ENCODE measurements at regions not wholly inside any gene's neighbourhood (a gene's known extent, or its start where the extent isn't known, plus 50 kb on each side); places are given as distances from the start of the nearest gene placed in this dataset.

DNA sequence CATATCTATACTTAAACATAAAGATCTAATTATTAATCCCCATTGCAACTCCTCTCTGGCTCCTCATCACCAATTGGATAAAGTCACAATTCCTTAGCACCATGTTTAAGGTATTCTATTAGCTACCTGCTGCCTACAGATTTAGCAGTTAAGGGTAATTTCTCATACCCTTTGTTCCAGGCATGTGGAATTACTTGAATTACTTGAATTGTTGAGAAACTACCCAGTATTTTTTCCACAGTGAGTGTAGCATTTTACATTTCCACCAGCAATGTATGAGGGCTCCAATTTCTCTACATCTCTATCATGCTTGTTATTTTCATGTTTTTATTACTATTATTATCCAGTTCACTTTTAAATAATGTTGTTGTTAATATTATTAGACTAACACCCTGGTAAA lies 86.4 kb downstream of the P2RY1 start:
- TF ChIP-seq, protein P1, sequence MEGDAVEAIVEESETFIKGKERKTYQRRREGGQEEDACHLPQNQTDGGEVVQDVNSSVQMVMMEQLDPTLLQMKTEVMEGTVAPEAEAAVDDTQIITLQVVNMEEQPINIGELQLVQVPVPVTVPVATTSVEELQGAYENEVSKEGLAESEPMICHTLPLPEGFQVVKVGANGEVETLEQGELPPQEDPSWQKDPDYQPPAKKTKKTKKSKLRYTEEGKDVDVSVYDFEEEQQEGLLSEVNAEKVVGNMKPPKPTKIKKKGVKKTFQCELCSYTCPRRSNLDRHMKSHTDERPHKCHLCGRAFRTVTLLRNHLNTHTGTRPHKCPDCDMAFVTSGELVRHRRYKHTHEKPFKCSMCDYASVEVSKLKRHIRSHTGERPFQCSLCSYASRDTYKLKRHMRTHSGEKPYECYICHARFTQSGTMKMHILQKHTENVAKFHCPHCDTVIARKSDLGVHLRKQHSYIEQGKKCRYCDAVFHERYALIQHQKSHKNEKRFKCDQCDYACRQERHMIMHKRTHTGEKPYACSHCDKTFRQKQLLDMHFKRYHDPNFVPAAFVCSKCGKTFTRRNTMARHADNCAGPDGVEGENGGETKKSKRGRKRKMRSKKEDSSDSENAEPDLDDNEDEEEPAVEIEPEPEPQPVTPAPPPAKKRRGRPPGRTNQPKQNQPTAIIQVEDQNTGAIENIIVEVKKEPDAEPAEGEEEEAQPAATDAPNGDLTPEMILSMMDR (IDR thresholded peaks at IDR 0.05; ENCODE audit: insufficient read depth, low read length, poor library complexity, severe bottlenecking) = no peak
- no peaks in the 10 kb centered on the region for H3K27me3 ChIP-seq (ENCODE audit: control insufficient read depth, insufficient read depth, low read length)
- H3K4me3 ChIP-seq (ENCODE audit: low read depth, low read length) = no peak overlapping the region
- DNase-seq (ENCODE audit: low read depth) = no peak
- H3K36me3 ChIP-seq (ENCODE audit: control insufficient read depth, insufficient read depth, low read length) = no peaks in the 10 kb centered on the region

DNA sequence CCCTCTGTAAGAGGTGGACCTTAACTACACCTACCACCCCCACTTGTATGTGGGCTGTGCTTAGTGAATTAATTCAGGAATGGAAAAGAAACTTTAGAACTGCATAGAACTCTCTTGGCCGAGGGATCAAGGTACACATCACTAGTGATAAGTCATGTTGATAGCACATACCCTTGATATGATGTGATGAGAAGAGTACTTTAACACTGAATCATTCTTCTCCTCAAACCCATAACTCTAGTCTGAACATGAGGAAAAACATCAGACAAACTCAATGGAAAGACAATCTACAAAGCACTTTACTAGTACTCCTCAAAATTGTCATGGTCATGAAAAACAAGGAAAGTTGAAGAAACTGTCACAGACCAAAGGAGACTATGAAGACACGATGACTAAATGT lies 87.6 kb downstream of the P2RY1 start:
- Histone ChIP-seq H3K4me3 (ENCODE audit: low read depth, low read length) (no peak overlapping the region), H3K27me3 (ENCODE audit: control insufficient read depth, insufficient read depth, low read length) (no peaks in the 10 kb centered on the region), H3K36me3 (ENCODE audit: control insufficient read depth, insufficient read depth, low read length) (no peaks in the 10 kb centered on the region)
- TF ChIP-seq, protein P1 (IDR thresholded peaks at IDR 0.05; ENCODE audit: insufficient read depth, low read length, poor library complexity, severe bottlenecking) = no peak
- no peak for DNase-seq (ENCODE audit: low read depth)

DNA sequence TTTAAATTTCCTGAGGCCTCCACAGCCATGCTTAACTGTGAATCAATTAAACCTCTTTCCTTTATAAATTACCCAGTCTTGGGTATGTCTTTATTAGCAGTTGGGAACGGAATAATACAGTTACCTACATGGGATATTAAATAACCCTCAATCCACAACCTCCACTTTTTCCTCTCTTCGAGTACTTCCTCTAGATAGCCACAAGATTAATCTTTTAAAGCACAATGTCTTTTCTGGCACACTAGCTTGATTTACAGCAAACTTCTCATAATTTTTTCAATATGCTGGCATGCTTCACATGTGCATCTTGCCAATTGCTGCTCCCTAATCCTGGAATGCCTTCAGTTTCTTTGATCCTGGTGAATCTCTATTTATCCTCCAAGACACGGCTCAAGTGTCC lies 92.2 kb downstream of the P2RY1 start:
- no peak for DNase-seq (ENCODE audit: low read depth)
- Histone ChIP-seq H3K27me3 (ENCODE audit: control insufficient read depth, insufficient read depth, low read length) (no peaks in the 10 kb centered on the region), H3K36me3 (ENCODE audit: control insufficient read depth, insufficient read depth, low read length) (no peaks in the 10 kb centered on the region), H3K4me3 (ENCODE audit: low read depth, low read length) (no peak overlapping the region)
- TF ChIP-seq, protein P1 (IDR thresholded peaks at IDR 0.05; ENCODE audit: insufficient read depth, low read length, poor library complexity, severe bottlenecking) = no peak

DNA sequence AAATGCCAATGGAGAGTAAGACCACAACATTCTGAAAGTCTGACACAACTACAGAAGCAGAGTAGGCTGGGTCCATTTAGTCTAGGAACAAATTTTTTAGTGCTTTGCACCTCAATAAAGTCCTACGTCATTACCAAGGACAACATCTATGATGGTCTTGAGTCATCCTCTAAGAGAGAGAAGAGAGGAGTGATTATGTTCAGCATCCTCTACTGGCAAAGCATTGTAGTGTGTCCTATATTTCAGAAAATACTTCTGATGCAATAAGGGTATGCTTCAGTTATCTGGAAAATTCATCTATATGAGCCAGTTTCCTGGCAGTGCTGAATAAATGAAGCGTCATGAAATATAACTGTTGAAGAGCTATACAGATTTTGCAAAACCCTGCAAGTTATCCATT lies 95.6 kb downstream of the P2RY1 start:
- H3K4me3 ChIP-seq (ENCODE audit: low read depth, low read length) = no peak overlapping the region
- TF ChIP-seq, protein P1 (IDR thresholded peaks at IDR 0.05; ENCODE audit: insufficient read depth, low read length, poor library complexity, severe bottlenecking) = no peak
- H3K36me3 ChIP-seq (ENCODE audit: control insufficient read depth, insufficient read depth, low read length) = no peaks in the 10 kb centered on the region
- no peaks in the 10 kb centered on the region for H3K27me3 ChIP-seq (ENCODE audit: control insufficient read depth, insufficient read depth, low read length)
- no peak for DNase-seq (ENCODE audit: low read depth)

DNA sequence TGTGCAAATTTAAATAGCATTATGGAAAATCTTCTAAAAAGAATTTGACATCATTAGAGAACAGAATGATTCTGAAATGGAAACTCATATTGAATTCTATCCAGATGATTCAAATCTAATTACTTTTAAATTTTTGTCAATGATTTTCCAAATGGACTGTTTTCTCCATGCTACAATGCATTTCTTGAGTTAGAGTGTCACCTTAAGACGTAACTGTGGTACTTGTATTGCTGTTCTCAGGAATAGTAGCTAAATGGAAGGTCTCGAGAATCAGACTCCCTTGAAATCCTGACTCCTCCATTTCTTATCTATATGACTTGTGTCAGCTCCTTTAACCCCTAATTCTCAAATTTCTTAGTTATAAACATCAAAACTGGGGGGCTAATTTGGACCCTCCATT lies 102.3 kb downstream of the P2RY1 start:
- TF ChIP-seq, protein P1 (IDR thresholded peaks at IDR 0.05; ENCODE audit: insufficient read depth, low read length, poor library complexity, severe bottlenecking) = no peak
- DNase-seq (ENCODE audit: low read depth) = no peak
- H3K4me3 ChIP-seq (ENCODE audit: low read depth, low read length) = no peak overlapping the region
- no peaks in the 10 kb centered on the region for H3K36me3 ChIP-seq (ENCODE audit: control insufficient read depth, insufficient read depth, low read length)
- no peaks in the 10 kb centered on the region for H3K27me3 ChIP-seq (ENCODE audit: control insufficient read depth, insufficient read depth, low read length)

DNA sequence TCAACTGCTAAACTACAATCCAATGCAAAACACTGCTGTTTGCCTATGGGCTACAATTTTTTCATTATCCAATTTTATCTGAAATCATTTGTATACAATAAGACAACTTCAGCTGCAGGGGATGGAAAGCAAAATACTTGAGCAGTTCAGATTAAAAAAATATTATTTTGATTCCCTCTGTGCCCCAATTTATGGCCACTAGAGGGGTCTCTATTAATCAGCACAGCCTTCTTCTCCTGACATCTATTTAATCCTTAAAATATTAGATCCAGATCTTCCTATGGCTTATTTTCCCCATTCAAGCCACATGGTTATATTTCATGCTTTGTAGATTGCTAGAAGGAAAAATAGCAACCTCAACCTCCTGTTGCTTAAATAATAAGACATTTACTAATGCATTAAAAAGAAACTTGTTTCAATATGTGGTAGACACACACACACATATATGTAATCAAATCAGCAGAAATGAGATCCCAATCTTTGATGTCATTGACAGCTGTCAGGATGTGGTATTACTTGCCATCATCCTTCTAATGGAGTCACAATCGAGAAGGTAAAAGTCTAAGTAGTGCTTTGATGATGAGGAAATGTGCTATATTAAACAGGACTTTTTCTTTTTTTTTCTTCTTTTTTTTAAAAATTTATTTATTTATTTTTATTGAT lies 104.2 kb downstream of the P2RY1 start:
- Histone ChIP-seq H3K27me3 (ENCODE audit: control insufficient read depth, insufficient read depth, low read length) (no peaks in the 10 kb centered on the region), H3K4me3 (ENCODE audit: low read depth, low read length) (no peak overlapping the region), H3K36me3 (ENCODE audit: control insufficient read depth, insufficient read depth, low read length) (no peaks in the 10 kb centered on the region)
- TF ChIP-seq, protein P1 (IDR thresholded peaks at IDR 0.05; ENCODE audit: insufficient read depth, low read length, poor library complexity, severe bottlenecking) = no peak
- DNase-seq (ENCODE audit: low read depth) = no peak

Measured in kidney epithelial cell (primary cell).